Endothelial cell of umbilical vein (primary cell): ENCODE measurements at regions not wholly inside any gene's neighbourhood (a gene's known extent, or its start where the extent isn't known, plus 50 kb on each side); places are given as distances from the start of the nearest gene placed in this dataset.

Source experiments
- BruUV-seq: library from RNA; stranded (reverse); fragments of 400-500 nt; replicated peaks from 2 replicates; lab custom pipeline; 2021; lab: Mats Ljungman, UMichigan
- CTCF ChIA-PET: fragments of 300-600, 350-600 bp; sonication (Branson Sonifier 250); formaldehyde crosslinking; loops from one replicate; lab custom pipeline; 2021; ENCODE audit warnings: antibody characterized with exemption, inconsistent platforms; lab: Charles Lee
- POLR2A ChIA-PET: fragments of 300-600, 350-600 bp; sonication (Branson Sonifier 250); formaldehyde crosslinking; loops from one replicate; lab custom pipeline; 2021; ENCODE audit warnings: antibody characterized with exemption, inconsistent platforms; lab: Charles Lee
- DNase-seq: peaks from one replicate; pipeline ENCODE4 v3.0.0-alpha.2; 2011; ENCODE audit warnings: low read depth, low spot score
- FAIRE-seq: peaks from 2 replicates; lab custom pipeline; 2011; peaks lifted over from hg19 to GRCh38; lab: Jason Lieb, UNC
- H2AFZ ChIP-seq: 2 replicates; pipeline ENCODE4 v1.6.0; 2012; ENCODE audit warnings: low read depth, low read length, control low read depth, inconsistent platforms
- H3K27ac ChIP-seq: 2 replicates; pipeline ENCODE4 v1.5.1; 2011; ENCODE audit warnings: low read depth, mild to moderate bottlenecking, control low read depth, low read length, moderate library complexity; ENCODE audit not compliant: insufficient read depth
- H3K27me3 ChIP-seq, 2 experiments: 2 replicates each; pipeline versions ENCODE4 v1.6.0 to v1.6.1; 2011; ENCODE audit warnings: low read length in 2 of 2, mixed read lengths in 1 of 2; ENCODE audit not compliant: control insufficient read depth in 2 of 2, insufficient read depth in 2 of 2
- H3K36me3 ChIP-seq, 2 experiments: 2 replicates in 1 of 2; 3 replicates in 1 of 2; pipeline ENCODE4 v1.5.1; 2011; ENCODE audit warnings: low read length in 2 of 2, mild to moderate bottlenecking in 1 of 2, moderate library complexity in 1 of 2; ENCODE audit not compliant: control insufficient read depth in 2 of 2, insufficient read depth in 2 of 2; ENCODE audit errors: extremely low read depth in 1 of 2
- H3K4me1 ChIP-seq: 3 replicates; pipeline ENCODE4 v1.5.1; 2011; ENCODE audit warnings: mild to moderate bottlenecking, low read length; ENCODE audit not compliant: control insufficient read depth, insufficient read depth; ENCODE audit errors: extremely low read depth
- H3K4me2 ChIP-seq: 2 replicates; pipeline ENCODE4 v1.6.1; 2011; ENCODE audit warnings: low read length, control low read depth, mixed read lengths; ENCODE audit not compliant: insufficient read depth
- H3K4me3 ChIP-seq, 3 experiments: fragments of 200-600 bp in 1 of 3; sonication (generic), shearing (Covaris generic) in 1 of 3; replicated peaks in 1 of 3; 2 replicates each; pipeline ENCODE4 v1.5.1; 2011 to 2016; ENCODE audit warnings: control low read depth in 3 of 3, low read length in 3 of 3, mild to moderate bottlenecking in 2 of 3, inconsistent platforms in 1 of 3, low read depth in 1 of 3, moderate library complexity in 1 of 3; ENCODE audit not compliant: insufficient read depth in 1 of 3
- H3K79me2 ChIP-seq: 2 replicates; pipeline ENCODE4 v1.6.0; 2012; ENCODE audit warnings: low read length, inconsistent platforms; ENCODE audit not compliant: control insufficient read depth, insufficient read depth
- H3K9ac ChIP-seq: replicated peaks from 2 replicates; pipeline ENCODE3; 2011; ENCODE audit warnings: low read length, control low read depth; ENCODE audit not compliant: insufficient read depth; ENCODE audit errors: extremely low read depth
- H3K9me1 ChIP-seq: replicated peaks from 3 replicates; pipeline ENCODE4 v1.6.0; 2011; ENCODE audit warnings: mild to moderate bottlenecking, low read length; ENCODE audit not compliant: control insufficient read depth, insufficient read depth; ENCODE audit errors: extremely low read depth
- H3K9me3 ChIP-seq: replicated peaks from 2 replicates; pipeline ENCODE4 v1.5.1; 2012; ENCODE audit warnings: low read length, inconsistent platforms; ENCODE audit not compliant: control insufficient read depth, insufficient read depth
- H4K20me1 ChIP-seq: replicated peaks from 2 replicates; pipeline ENCODE3; 2011; ENCODE audit warnings: mild to moderate bottlenecking, low read length; ENCODE audit not compliant: control insufficient read depth, insufficient read depth; ENCODE audit errors: extremely low read depth
- CTCF ChIP-seq, 2 donors: IDR thresholded peaks; 1 replicate in 1 of 2; 2 replicates in 1 of 2; pipeline ENCODE4 v1.5.1; 2011; ENCODE audit warnings: low read length in 2 of 2, mild to moderate bottlenecking in 2 of 2, moderate library complexity in 2 of 2, control low read depth in 1 of 2, inconsistent platforms in 1 of 2, low read depth in 1 of 2; ENCODE audit not compliant: insufficient read depth in 1 of 2; ENCODE audit errors: extremely low read depth in 1 of 2
- EZH2 ChIP-seq: IDR thresholded peaks from 2 replicates; pipeline ENCODE4 v1.6.1; 2012; ENCODE audit warnings: borderline replicate concordance, low read depth, mild to moderate bottlenecking, moderate library complexity, low read length, inconsistent platforms; ENCODE audit not compliant: severe bottlenecking
- FOS ChIP-seq: IDR thresholded peaks from 2 replicates; pipeline ENCODE4 v1.6.1; 2011; ENCODE audit warnings: mild to moderate bottlenecking, low read length, moderate library complexity, borderline replicate concordance; ENCODE audit not compliant: insufficient read depth
- GATA2 ChIP-seq: IDR thresholded peaks from 2 replicates; pipeline ENCODE4 v1.7.0; 2011; ENCODE audit warnings: low read depth, mild to moderate bottlenecking, moderate library complexity, mixed read lengths, low read length; ENCODE audit not compliant: insufficient read length, insufficient read depth
- JUN ChIP-seq: IDR thresholded peaks from 2 replicates; pipeline ENCODE4 v1.6.1; 2011; ENCODE audit warnings: borderline replicate concordance, low read depth; ENCODE audit not compliant: insufficient read length, insufficient read depth
- MAX ChIP-seq: IDR thresholded peaks from 2 replicates; pipeline ENCODE4 v1.6.1; 2011; ENCODE audit not compliant: insufficient read depth, insufficient read length
- MYC ChIP-seq: IDR thresholded peaks from one replicate; pipeline ENCODE4 v1.6.1; 2011; ENCODE audit warnings: mild to moderate bottlenecking, low read depth, low read length
- POLR2A ChIP-seq: IDR thresholded peaks from 2 replicates; pipeline ENCODE4 v1.6.1; 2012; ENCODE audit warnings: low read depth, mild to moderate bottlenecking, control low read depth, low read length
- POLR2AphosphoS5 ChIP-seq: IDR thresholded peaks from 2 replicates; pipeline ENCODE4 v1.6.1; 2012; ENCODE audit warnings: low read depth, mild to moderate bottlenecking, control low read depth, low read length, moderate library complexity; ENCODE audit not compliant: insufficient read depth
- dilution Hi-C: fragments of 300-500 bp; cut with MboI; formaldehyde crosslinking; loops from one replicate; pipeline ENCODE4 v1.15.0; 2019; ENCODE audit warnings: low sequenced_read_pairs; ENCODE audit not compliant: extremely low pct_ligation_motif_present
- intact Hi-C: fragments of 100-400 bp; cut with micrococcal nuclease; formaldehyde crosslinking; loops from one replicate; pipeline ENCODE4 v1.10.0; 2022

- POLR2A ChIA-PET = no interaction called here
- no TSS peak for BruUV-seq
- CTCF ChIA-PET = no interaction called here
Observed at GRCh38 chr6:14625173-14625895, 507.8 kb downstream of the CD83 start.

GRCh38 chr6:14626556-14626955, 509.0 kb downstream of the CD83 start:
- no peaks in the 10 kb centered on the region for H3K4me1 ChIP-seq
- H3K9me3 ChIP-seq = peaks cover 7% of the 10 kb centered on the region
- H3K4me2 ChIP-seq = no peak overlapping the region
- no peak for TF ChIP-seq FOS
- no peak for TF ChIP-seq MYC
- no peak for TF ChIP-seq JUN
- no peak for TF ChIP-seq MAX
- TF ChIP-seq GATA2 = no peak
- no peak for TF ChIP-seq EZH2
- TF ChIP-seq POLR2AphosphoS5 = no peak
- no peak for TF ChIP-seq CTCF (IDR thresholded peaks at IDR 0.05; ENCODE audit: extremely low read depth in 1 of 2, insufficient read depth in 1 of 2, low read depth in 1 of 2, low read length in 2 of 2)
- TF ChIP-seq POLR2A = no peak
- H3K79me2 ChIP-seq = no peaks in the 10 kb centered on the region
- H4K20me1 ChIP-seq = no peaks in the 10 kb centered on the region
- H3K36me3 ChIP-seq = no peaks in the 10 kb centered on the region
- no peak for FAIRE-seq
- H3K4me3 ChIP-seq = no peak overlapping the region
- H3K9me1 ChIP-seq = no peaks in the 10 kb centered on the region
- H3K27me3 ChIP-seq = no peaks in the 10 kb centered on the region
- CTCF ChIA-PET = no interaction called here
- POLR2A ChIA-PET = no interaction called here
- no peak overlapping the region for H3K9ac ChIP-seq
- no peak for DNase-seq
- intact Hi-C loops (no loop called here), dilution Hi-C loops (no loop called here)
- H3K27ac ChIP-seq = no peak overlapping the region
- BruUV-seq = no TSS peak
- no peak overlapping the region for H2AFZ ChIP-seq

More at GRCh38 chr6:14625173-14625895, 507.8 kb downstream of the CD83 start:
- Histone ChIP-seq H3K4me1 (no peaks in the 10 kb centered on the region), H3K9ac (no peak overlapping the region), H3K9me1 (no peaks in the 10 kb centered on the region), H3K4me3 (no peak overlapping the region), H3K27me3 (no peaks in the 10 kb centered on the region), H3K36me3 (no peaks in the 10 kb centered on the region), H2AFZ (no peak overlapping the region), H3K4me2 (no peak overlapping the region), H4K20me1 (no peaks in the 10 kb centered on the region), H3K27ac (no peak overlapping the region), H3K9me3 (peaks cover 11% of the 10 kb centered on the region), H3K79me2 (no peaks in the 10 kb centered on the region)
- DNase-seq (no peak), FAIRE-seq (no peak)
- intact Hi-C loops = no loop called here
- no peak for TF ChIP-seq FOS
- dilution Hi-C loops = no loop called here
